Spleen (tissue), 7 donors: ENCODE measurements at regions not wholly inside any gene's neighbourhood (a gene's known extent, or its start where the extent isn't known, plus 50 kb on each side); places are given as distances from the start of the nearest gene placed in this dataset.

Experiments
- CTCF ChIP-seq, 11 experiments: fragments of 200-600 bp in 7 of 11; fragments of 450-650 bp in 4 of 11; sonication (generic) in 4 of 11; IDR thresholded peaks in 8 of 11; conservative IDR thresholded peaks in 3 of 11; 1 replicate in 7 of 11; 2 replicates in 4 of 11; pipeline versions ENCODE4 v1.4.0 to v1.8.0; 2016 to 2021; ENCODE audit warnings: antibody characterized with exemption in 11 of 11, inconsistent platforms in 4 of 11, mild to moderate bottlenecking in 1 of 11
- POLR2AphosphoS5 ChIP-seq, 3 donors: sonication (generic); formaldehyde crosslinking; IDR thresholded peaks; one replicate each; pipeline ENCODE4 v1.5.1; 2017; ENCODE audit warnings: antibody characterized with exemption in 3 of 3
- donor health status: DM: no; HTN: no; CAD: no; lungs with moderate emphysema.
- donor health status: DM: no; HTN: no; CAD: no.
- donor health status: DM: no; HTN: no; CAD: no.

GRCh38 chr5:110323832-110324231, 402.6 kb downstream of the TMEM232 start:
- no peak for TF ChIP-seq CTCF (IDR thresholded peaks at IDR 0.05 in 8 of 11, conservative IDR thresholded peaks at IDR 0.05 in 3 of 11)
- no peak for TF ChIP-seq POLR2AphosphoS5 (IDR thresholded peaks at IDR 0.05)
